ENCODE measurements at regions not wholly inside any gene's neighbourhood (a gene's known extent, or its start where the extent isn't known, plus 50 kb on each side); places are given as distances from the start of the nearest gene placed in this dataset.

DNA sequence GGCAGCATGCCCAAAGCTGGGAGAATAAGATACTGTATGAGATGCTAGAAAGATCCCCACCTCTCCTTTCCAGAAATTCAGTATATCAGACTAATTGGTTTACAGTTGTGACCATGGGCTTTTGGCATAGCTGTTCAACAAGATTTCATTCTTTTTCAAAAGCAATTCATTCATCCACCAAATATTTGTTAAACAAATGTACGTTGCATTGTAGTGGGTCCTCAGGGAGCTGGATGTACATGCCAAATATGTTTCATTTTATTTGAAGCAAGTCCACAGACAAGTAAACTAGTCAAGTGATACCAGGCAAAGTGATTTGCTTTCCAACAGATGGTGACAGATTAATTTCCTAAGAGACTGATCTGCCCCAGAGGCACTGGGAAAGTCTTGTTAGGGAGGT is 85.8 kb upstream of the ESR1 start:
- 80 to 83% methylated on average over 1 of the region's 1 CpG for WGBS, 2 donors
- Histone ChIP-seq H3K4me3 (replicated peaks in 1 of 3) (no peak overlapping the region), H3K27me3 (no peaks in the 10 kb centered on the region), H3K9me3 (no peaks in the 10 kb centered on the region), H3K36me3 (no peaks in the 10 kb centered on the region), H3K4me1 (peaks cover 0 to 3% of the 10 kb centered on the region in 2 donors), H3K27ac (no peak overlapping the region)
- TF ChIP-seq POLR2A (IDR thresholded peaks at IDR 0.05) = no peak
- TF ChIP-seq, protein P1, sequence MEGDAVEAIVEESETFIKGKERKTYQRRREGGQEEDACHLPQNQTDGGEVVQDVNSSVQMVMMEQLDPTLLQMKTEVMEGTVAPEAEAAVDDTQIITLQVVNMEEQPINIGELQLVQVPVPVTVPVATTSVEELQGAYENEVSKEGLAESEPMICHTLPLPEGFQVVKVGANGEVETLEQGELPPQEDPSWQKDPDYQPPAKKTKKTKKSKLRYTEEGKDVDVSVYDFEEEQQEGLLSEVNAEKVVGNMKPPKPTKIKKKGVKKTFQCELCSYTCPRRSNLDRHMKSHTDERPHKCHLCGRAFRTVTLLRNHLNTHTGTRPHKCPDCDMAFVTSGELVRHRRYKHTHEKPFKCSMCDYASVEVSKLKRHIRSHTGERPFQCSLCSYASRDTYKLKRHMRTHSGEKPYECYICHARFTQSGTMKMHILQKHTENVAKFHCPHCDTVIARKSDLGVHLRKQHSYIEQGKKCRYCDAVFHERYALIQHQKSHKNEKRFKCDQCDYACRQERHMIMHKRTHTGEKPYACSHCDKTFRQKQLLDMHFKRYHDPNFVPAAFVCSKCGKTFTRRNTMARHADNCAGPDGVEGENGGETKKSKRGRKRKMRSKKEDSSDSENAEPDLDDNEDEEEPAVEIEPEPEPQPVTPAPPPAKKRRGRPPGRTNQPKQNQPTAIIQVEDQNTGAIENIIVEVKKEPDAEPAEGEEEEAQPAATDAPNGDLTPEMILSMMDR (IDR thresholded peaks at IDR 0.05) = no peak
- intact Hi-C loops (cut with DNase I) = no loop called here
- no peak for DNase-seq

DNA sequence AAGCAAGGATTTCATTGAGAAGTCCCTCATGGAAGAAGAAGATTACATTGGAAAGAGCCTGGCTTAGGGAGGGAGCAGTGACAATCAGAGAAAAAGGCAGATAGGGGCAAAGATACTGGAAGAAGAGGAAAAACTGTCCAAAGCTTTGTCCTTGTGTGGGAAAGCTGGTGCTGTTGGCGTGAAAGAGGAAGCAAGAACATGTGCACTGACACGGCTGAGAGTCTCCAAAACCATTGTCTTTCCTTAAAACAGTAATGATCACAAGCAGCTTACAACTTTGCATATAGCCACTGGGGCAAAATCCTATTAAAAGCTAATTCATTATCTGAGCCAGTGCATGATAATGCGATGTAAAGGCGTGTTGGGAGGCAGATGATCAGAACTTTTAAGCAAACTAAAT is 85.1 kb upstream of the ESR1 start:
- TF ChIP-seq, protein P1 (IDR thresholded peaks at IDR 0.05) = no peak
- TF ChIP-seq POLR2A (IDR thresholded peaks at IDR 0.05) = no peak
- no peaks in the 10 kb centered on the region for H3K36me3 ChIP-seq
- no peaks in the 10 kb centered on the region for H3K4me1 ChIP-seq
- H3K9me3 ChIP-seq = no peaks in the 10 kb centered on the region
- no peak overlapping the region for H3K4me3 ChIP-seq (replicated peaks in 1 of 3)
- no peak overlapping the region for H3K27ac ChIP-seq
- DNase-seq = no peak
- WGBS, 2 donors = 88 to 91% methylated on average over 4 of the region's 4 CpGs
- no peaks in the 10 kb centered on the region for H3K27me3 ChIP-seq
- intact Hi-C loops (cut with DNase I) = no loop called here

DNA sequence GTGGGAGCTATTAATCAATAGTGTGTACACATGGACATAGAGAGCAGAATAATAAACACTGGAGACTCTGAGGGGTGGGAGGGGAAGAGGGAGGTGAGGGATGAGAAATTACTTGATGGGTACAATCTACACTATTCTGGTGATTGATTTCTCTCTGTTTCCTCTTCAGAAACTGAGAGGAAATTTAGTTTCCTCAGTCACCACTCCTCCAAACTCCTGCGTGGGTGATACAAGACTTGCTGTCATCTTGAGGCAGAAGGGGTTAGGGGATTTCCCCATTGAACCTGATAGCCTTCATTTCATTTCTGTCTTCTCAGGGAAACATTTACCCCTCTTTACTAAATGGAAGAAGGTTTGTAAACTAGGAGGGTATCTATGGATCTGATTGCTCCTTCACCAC is 84.3 kb upstream of the ESR1 start:
- no peak for TF ChIP-seq POLR2A (IDR thresholded peaks at IDR 0.05)
- TF ChIP-seq, protein P1 (IDR thresholded peaks at IDR 0.05) = no peak
- Histone ChIP-seq H3K4me1 (no peaks in the 10 kb centered on the region), H3K27ac (no peak overlapping the region), H3K36me3 (no peaks in the 10 kb centered on the region), H3K27me3 (no peaks in the 10 kb centered on the region), H3K4me3 (replicated peaks in 1 of 3) (no peak overlapping the region), H3K9me3 (no peaks in the 10 kb centered on the region)
- DNase-seq = no peak
- intact Hi-C loops (cut with DNase I) = no loop called here
- WGBS, 2 donors = 63 to 77% methylated on average over 1 of the region's 1 CpG

DNA sequence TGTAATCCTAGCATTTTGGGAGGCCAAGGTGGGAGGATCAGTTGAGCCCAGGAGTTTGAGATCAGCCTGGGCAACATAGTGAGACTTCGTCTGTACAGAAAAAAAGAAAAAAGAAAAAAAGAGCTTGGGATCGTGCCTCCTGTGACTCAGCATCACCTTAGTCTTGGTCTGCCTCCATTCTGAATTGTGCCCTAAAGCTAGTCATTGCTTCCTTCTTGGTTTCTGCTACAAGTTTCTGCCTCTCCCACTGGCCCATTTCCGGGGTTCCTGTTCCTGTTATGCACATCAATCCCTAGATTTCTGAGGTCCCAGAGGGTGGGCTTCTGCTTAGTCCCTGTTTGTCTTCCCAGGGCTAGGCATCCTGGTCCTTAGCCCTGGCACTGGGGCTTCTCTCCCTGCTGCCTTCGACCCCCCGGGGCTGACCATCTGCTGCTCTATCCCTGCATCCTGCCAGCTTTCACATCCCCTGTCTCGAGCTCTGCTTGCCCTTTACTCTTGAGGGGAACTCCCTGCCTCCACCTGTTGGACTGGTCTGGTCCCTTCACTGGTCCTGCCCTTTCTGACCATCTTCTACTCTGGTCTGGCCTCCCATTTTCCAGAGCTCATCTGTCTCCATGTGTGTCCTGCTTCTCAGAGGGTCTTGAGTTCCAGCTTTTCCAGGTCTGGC is 77.5 kb upstream of the ESR1 start:
- DNase-seq = no peak
- Histone ChIP-seq H3K36me3 (no peaks in the 10 kb centered on the region), H3K4me1 (no peaks in the 10 kb centered on the region), H3K27ac (no peak overlapping the region), H3K4me3 (replicated peaks in 1 of 3) (no peak overlapping the region), H3K9me3 (no peaks in the 10 kb centered on the region), H3K27me3 (no peaks in the 10 kb centered on the region)
- no peak for TF ChIP-seq POLR2A (IDR thresholded peaks at IDR 0.05)
- TF ChIP-seq, protein P1 (IDR thresholded peaks at IDR 0.05) = no peak
- WGBS, 2 donors = 85% methylated on average over 6 of the region's 6 CpGs
- intact Hi-C loops (cut with DNase I) = no loop called here

DNA sequence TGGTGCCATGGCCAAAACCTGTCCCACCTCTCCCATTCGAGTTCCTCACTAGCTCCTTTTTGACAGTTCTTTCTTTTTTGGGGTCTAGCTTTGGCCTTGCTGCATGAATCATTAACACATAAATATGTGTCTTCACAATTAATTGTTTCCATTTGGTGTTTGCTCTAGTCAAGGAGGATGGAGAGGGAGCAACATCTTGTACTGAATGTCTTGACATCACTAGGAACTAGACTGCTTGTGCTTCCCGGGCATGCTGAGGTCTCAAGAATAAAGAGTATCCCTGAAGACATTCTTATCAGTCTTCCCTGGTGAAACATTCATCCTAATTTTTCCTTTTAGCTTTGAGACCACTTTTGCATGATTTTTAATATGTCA is 77.0 kb upstream of the ESR1 start:
- Histone ChIP-seq H3K9me3 (no peaks in the 10 kb centered on the region), H3K27ac (no peak overlapping the region), H3K27me3 (no peaks in the 10 kb centered on the region), H3K36me3 (no peaks in the 10 kb centered on the region), H3K4me1 (no peaks in the 10 kb centered on the region), H3K4me3 (replicated peaks in 1 of 3) (no peak overlapping the region)
- no peak for TF ChIP-seq POLR2A (IDR thresholded peaks at IDR 0.05)
- TF ChIP-seq, protein P1 (IDR thresholded peaks at IDR 0.05) = no peak
- DNase-seq = no peak
- 77 to 80% methylated on average over 2 of the region's 2 CpGs for WGBS, 2 donors
- intact Hi-C loops (cut with DNase I) = no loop called here

All from thyroid gland (tissue), 4 donors.